ENCODE measurements at regions not wholly inside any gene's neighbourhood (a gene's known extent, or its start where the extent isn't known, plus 50 kb on each side); places are given as distances from the start of the nearest gene placed in this dataset.

DNA sequence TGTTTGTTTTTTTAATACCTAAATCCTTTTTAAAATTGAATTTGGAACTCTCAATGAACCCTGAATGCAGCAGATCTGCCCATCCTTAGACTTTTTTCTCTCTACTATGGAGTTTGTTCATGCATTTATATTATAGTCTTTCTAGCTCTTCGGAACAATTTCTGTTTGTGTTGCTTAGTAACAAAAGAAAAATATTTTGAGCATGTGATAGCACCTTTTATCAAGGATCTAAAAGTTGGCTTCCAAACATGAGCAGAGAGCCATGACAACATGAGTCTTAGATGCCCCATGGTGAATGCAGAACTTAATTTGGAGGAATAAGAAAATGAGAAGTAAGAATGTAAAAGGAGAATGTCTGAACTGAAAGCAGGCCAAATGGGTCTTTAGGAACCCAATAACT lies 133.7 kb downstream of the EDN1 start:
- DNase-seq (ENCODE audit: low read depth): no peak

DNA sequence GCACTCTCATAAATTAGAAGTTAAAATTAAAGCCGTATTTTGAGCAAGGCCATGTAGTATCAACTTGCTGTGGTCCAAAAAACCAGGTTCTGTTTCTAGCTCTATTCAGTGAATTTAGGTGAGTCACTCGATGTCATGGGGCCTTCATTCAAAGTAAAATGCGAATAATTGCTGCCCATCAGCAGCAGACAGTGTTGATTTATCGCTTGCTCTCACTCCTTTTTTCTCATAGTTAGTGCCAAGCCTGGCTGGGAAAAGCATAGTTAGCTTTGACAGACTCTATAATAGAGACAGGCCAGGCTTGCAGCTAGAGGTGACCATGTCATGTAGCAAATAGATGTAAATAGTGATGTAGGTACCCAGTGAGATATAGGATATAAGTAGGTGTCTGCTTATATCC lies 136.0 kb downstream of the EDN1 start:
- no peak for DNase-seq (ENCODE audit: low read depth)

DNA sequence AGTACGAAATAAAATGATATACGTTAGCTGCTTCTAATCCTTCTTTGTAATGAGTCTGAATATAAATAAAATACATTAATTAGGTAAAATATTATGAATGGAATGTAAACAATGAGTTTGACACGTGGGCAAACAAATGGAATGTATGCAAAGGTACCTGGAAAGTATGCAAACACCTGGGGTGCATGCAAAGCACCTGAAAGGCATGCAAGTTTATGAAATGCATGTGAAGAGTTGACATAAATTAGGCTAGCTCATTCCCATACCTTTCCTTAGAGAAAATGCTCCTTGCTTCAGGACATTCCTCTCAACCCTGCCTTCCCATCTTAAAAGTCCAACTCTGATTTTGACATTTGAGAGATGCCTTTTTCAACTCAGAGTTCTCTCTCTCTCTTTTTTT lies 140.9 kb downstream of the EDN1 start:
- no peak for DNase-seq (ENCODE audit: low read depth)

GRCh38 chr6:12436224-12436623 lies 146.1 kb downstream of the EDN1 start:
- no peak for DNase-seq (ENCODE audit: low read depth)

GRCh38 chr6:12436683-12437082 lies 146.5 kb downstream of the EDN1 start:
- no peak for DNase-seq (ENCODE audit: low read depth)

- no peak for DNase-seq (ENCODE audit: low read depth)
Observed at GRCh38 chr6:12439296-12439695, 149.1 kb downstream of the EDN1 start.

DNA sequence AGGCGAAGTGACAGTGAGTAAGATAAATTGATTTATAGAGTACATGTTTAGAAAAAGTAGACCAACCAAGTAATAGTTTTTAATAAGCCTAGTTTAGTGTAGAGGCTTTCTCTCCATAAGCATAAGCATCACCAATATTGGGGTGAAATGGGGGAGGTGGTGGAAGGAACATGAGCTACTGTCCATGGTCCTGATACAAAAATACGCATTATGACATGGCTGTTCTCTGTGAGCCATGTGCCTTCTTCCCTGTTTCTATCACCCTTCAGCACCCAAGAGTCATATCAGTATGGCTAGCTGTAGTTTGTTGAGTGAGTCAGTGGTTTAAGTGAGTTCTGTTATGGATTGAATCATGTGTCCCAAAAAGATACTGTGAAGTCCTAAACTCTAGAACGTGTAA lies 150.8 kb downstream of the EDN1 start:
- DNase-seq (ENCODE audit: low read depth): no peak

DNA sequence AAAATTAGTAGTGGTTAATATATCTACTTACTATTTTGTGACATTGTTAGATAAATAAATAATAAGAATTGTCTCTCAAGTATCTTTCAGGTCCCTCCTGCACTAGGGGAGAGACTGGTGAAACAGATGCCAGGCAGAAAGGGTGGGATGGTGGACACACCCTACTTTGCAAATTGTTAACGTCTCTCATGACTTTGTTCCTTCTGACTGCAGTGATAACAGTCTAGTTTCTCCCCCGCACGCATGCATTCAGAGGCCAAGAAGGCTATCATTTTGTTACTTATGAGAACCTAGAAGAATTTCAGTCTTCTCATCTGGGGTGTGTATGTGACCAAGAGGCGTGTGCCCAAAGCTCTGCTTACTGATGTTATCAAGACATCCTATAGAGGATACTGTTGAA lies 152.3 kb downstream of the EDN1 start:
- no peak for DNase-seq (ENCODE audit: low read depth)

DNA sequence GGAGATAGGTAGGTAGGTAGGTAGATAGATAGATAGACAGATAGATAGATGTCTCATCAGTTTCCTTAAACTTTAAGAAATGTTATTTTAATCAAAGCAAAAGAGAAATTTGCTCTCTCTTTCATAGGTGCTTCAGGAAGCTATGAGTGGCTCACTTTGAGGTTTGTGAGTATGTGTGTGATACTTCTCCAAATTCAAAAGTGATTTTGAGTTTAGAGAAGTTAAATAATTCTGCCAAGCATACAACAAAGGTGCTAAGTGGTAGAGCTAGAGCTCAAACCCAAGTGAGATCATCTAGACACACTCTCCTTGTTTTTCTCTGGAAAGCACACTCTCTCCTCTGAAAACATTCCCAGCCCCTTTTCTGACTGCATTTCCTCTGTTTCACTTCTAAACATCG lies 156.2 kb downstream of the EDN1 start:
- no peak for DNase-seq (ENCODE audit: low read depth)

DNA sequence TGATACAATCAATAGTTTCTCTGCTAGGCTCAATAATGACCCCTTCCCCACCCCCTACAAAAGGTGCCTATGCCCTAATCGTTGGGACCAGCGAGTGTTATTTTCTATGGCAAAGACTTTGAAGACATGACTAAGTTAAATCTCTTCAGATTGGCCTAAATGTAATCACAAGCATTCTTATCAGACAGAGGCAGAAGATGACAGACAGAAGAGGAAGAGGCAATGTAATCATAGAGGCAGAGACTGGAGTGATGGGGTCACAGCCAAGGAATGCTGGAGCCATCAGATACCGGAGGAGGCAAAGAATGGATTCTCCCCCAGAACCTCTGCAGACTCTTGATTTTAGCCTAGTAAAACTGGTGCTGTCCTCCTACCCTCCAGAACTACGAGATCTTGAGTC lies 159.3 kb downstream of the EDN1 start:
- no peak for DNase-seq (ENCODE audit: low read depth)

DNA sequence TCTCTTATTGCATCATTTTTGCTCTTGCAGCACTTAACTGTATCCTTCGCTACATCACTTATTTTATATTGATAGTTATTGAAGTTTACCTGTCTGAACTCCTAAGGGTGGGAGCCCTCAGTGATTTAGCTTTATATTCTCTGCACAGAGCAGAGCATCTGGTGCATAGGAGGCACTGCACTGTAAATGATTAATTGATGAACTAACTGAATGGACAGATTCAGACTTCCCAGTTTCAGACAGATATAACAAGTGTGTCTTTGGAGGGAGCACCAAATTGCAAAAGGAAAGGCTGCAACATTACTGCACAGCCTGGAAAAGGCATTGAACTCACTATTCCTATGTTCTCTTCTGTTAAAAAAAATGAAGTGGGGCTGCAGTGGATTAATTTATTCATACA lies 160.3 kb downstream of the EDN1 start:
- no peak for DNase-seq (ENCODE audit: low read depth)

GRCh38 chr6:12456343-12456742 lies 166.2 kb downstream of the EDN1 start:
- DNase-seq (ENCODE audit: low read depth): no peak

DNA sequence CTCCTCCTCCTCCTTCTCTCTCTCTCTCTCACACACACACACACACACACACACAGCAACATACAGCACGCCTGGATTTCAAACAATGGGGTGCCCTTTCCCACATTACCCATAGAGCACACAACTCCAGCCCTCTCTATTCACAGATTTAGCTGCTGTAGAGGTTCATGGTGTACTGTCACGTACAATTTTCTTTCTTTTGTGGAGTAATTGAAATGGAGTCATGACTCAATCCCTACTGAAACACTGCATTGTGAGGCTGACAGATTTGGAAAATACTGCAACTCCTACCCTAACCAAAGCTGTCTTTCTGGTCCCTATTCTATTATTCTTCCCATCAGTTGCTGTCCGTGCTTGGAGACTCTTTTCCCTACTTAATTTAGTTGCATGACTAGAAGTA lies 166.9 kb downstream of the EDN1 start:
- no peak for DNase-seq (ENCODE audit: low read depth)

GRCh38 chr6:12458558-12458957 lies 168.4 kb downstream of the EDN1 start:
- DNase-seq (ENCODE audit: low read depth): no peak

DNA sequence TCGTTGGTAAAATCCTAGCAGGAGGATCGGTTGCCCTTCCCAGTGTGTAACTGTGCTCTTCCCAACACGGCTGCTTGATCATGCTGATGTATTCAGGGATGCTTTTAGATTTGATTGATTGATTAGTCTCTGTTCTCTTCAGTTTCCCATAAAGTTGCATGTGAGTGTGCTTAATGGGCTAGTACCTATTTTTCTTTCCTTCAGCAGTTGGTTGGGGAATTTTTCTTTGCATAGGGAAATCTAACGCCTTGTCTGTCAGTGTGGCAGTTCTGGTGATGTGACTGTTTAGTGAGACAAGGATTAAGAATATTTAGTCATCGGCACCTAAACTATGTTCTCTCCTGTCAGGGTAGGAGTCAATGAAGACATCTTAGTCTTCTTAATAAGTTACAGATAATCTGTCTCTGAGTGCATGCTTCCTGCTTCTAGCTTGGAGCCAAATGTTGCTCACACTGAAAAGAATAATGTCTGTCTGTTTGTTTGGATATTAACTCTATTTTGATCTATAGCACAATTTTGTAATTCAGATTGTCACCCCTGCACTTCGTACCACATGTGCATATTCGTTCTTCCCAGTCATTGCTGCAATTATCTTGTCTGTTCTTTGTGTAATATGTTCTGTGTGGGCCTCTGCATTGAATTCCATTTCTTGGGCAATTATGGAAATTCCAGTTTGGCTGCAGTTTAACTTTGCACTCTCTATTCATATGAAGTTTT lies 169.9 kb downstream of the EDN1 start:
- DNase-seq (ENCODE audit: low read depth): no peak

DNA sequence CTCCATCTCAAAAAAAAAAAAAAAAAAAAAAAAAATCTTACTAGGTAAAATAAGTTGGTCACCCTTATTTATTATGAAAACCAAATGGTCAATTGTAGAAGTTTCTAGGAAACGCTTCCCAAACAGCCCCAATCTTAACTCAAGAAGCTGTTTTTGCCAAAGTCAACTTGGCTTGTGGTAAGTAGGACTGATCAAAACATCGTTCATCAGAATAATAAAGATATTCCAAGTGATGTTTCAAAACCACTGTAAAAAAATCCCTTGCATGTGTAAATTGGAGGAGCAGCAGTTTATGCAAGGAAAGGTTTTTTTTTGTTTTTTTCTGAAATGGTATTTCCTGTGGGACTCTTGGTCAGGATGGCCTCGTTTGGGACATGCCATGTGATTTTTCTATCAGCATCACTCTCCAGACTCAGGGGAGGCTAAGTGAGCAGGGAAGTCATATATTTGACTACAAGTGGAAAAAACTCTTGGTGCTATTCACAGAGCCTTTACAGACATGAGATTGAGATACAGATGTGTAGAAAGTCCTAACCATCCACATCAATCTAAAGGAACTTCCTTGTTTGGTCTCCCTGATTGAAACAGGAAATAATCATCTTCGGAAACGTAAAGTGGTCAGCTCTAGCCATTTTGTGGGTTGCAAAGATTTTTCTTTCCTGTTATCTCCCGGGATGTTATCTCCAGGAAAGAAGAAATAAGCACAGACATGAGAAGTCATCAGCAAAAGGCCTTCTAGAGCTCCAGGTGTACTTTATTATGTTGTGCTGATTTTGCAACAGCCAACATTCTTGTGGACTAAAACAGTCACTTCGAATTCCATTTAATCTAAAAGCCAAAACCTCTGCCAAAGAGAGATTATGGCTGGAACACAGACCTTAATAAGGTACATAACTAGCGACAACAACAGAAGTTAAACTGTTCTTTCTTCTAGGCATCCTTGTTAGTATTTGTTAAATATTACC lies 177.8 kb downstream of the EDN1 start:
- no peak for DNase-seq (ENCODE audit: low read depth)

DNA sequence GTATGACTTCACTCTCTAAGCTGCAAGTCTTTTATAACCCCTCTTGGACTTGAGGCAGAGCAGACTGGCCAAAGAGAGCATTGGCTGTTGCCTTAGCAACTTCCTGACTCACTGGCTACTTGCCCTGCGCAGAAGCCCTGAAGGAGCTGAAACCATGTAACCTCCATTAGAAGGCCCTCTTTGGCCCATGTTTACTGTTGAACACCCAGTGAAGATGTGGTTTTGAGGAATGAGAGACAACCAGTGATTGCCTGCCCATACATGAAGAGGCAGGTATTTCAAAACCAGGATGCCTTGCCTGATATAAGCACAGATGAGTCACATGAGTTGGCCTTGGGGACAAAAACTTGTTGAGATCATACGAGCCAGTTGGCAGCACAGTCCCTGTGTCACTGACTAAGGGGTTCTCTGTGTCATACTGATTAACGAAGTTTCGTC lies 182.5 kb downstream of the EDN1 start:
- no peak for DNase-seq (ENCODE audit: low read depth)

GRCh38 chr6:12473494-12473893 lies 183.3 kb downstream of the EDN1 start:
- DNase-seq (ENCODE audit: low read depth): no peak

DNA sequence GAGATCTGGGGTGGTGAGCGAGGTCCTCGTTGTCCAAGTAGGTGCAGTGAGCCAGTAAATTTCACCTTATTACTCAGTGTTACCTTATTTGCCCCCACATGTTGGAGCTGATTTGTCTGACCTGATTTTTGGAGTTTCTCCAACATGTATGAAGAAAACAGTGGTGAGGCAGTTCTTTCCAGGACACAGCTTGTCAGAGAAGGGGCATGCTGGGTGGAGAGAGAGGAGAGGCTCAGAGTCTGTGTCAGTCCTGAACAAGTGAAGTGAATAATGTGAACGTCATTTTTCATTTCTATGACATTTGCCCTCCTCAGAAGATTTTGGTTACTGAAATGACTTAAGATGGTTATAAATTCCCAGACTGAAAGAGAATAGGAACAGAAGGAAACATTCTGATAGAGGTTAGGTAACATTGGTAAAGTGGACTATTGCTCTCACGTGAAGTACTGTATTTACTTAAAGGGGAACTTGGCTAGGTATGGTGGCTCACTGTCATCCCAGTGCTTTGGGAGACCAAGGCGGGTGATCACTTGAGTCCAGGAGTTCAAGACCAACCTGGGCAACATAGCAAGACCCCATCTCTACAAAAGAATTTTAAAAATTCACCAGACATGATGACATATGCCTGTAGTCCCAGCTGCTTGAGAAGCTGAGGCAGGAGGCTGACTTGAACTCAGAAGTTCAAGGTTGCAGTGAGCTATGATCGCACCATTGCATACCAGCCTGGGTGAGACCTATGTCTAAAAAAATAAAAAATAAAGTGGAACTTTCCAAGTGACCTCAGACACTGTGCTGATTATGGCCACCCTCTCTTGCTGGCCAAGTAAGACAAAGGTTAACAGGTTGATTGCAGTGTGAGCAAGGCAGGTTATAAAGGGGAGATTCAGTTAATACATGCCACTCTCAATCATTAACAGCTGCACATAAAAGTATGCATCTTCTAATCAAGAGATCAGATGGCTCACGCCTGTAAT lies 184.3 kb downstream of the EDN1 start:
- no peak for DNase-seq (ENCODE audit: low read depth)

GRCh38 chr6:12476484-12476883 lies 186.3 kb downstream of the EDN1 start:
- DNase-seq (ENCODE audit: low read depth): no peak

GRCh38 chr6:12477616-12478015 lies 187.5 kb downstream of the EDN1 start:
- no peak for DNase-seq (ENCODE audit: low read depth)

DNA sequence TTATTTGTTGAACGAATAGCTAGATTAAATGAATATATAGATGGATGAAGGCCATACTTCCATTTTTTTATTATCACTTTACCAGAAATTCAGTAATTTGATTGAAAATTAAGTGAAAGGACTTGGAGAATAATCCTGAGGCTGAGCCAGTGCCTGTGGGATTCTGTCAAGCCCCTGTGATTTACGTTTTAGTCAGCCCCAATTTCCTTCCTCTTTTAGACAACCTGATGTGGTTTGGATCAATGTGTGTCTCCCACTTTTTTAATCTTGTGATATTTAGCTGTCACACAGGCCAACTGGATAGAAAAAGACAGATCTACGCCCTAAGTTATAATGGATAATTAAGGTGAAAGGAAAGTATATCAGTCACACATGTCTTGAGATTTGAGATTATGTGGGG lies 188.8 kb downstream of the EDN1 start:
- no peak for DNase-seq (ENCODE audit: low read depth)

Measured in activated T-cell treated with anti-CD3 and anti-CD28 coated beads for 24 hours (primary cell).